Heart left ventricle (tissue), 16 donors: ENCODE measurements at regions not wholly inside any gene's neighbourhood (a gene's known extent, or its start where the extent isn't known, plus 50 kb on each side); places are given as distances from the start of the nearest gene placed in this dataset.

Experiments used
- ATAC-seq, 4 donors: fragments of 200-7000 bp; cut with Tn5 transposase; one replicate each; pipeline ENCODE4 v1.9.1; 2020 to 2022; ENCODE audit warnings: moderate library complexity in 4 of 4, mild to moderate bottlenecking in 3 of 4, moderate number of reproducible peaks in 1 of 4
- DNase-seq, 5 donors: peaks; one replicate each; pipeline ENCODE4 v3.0.0-alpha.2; 2020
- H3K27ac ChIP-seq, 12 donors: fragments of 200-600 bp; sonication (generic) in 4 of 12; one replicate each; pipeline versions ENCODE4 v1.5.0 to v1.8.0; 2016 to 2022; ENCODE audit warnings: mild to moderate bottlenecking in 2 of 12
- H3K27me3 ChIP-seq, 9 donors: fragments of 200-600 bp; sonication (generic) in 2 of 9; one replicate each; pipeline versions ENCODE4 v1.5.1 to v1.8.0; 2016 to 2022; ENCODE audit warnings: mild to moderate bottlenecking in 3 of 9
- H3K36me3 ChIP-seq, 9 donors: fragments of 200-600 bp; sonication (generic) in 2 of 9; one replicate each; pipeline versions ENCODE4 v1.5.0 to v1.8.0; 2018 to 2022; ENCODE audit warnings: mild to moderate bottlenecking in 2 of 9
- H3K4me1 ChIP-seq, 12 donors: fragments of 200-600 bp; sonication (generic) in 4 of 12; one replicate each; pipeline versions ENCODE4 v1.5.0 to v1.8.0; 2016 to 2022; ENCODE audit warnings: mild to moderate bottlenecking in 3 of 12
- H3K4me3 ChIP-seq, 12 donors: fragments of 200-600 bp; sonication (generic) in 4 of 12; one replicate each; pipeline versions ENCODE4 v1.5.0 to v1.8.0; 2017 to 2022; ENCODE audit warnings: mild to moderate bottlenecking in 9 of 12, moderate library complexity in 4 of 12
- H3K9me3 ChIP-seq, 12 donors: fragments of 200-600 bp; sonication (generic) in 4 of 12; one replicate each; pipeline versions ENCODE4 v1.5.0 to v1.8.0; 2016 to 2022; ENCODE audit warnings: mild to moderate bottlenecking in 1 of 12
- POLR2A ChIP-seq, 2 donors: fragments of 450-650 bp; IDR thresholded peaks; one replicate each; pipeline ENCODE4 v1.6.1; 2017; ENCODE audit warnings: antibody characterized with exemption in 2 of 2, mild to moderate bottlenecking in 2 of 2, moderate library complexity in 2 of 2
- WGBS, 4 donors: extraction: QIAGEN DNeasy Blood & Tissue Kit in 2 of 4; methylation state at CpG; one replicate each; pipeline versions ENCODE4 v1.1.5 to v1.1.7; 2013 to 2018; 5-methylcytosine and 5-hydroxymethylcytosine counted together
- intact Hi-C, 10 donors: fragments of 100-400 bp; cut with DNase I; formaldehyde crosslinking; loops; one replicate each; pipeline versions ENCODE4 v1.11.1 to v1.14.2; 2022
- TF ChIP-seq, protein P1 (sequence below), 12 donors: fragments of 200-600 bp; sonication (generic) in 4 of 12; IDR thresholded peaks; one replicate each; pipeline versions ENCODE4 v1.5.0 to v1.8.0; 2018 to 2022; ENCODE audit warnings: antibody characterized with exemption in 12 of 12, mild to moderate bottlenecking in 5 of 12
- donor health status: ischemic (EF 13 %, LVEDD 7.1; RV severe dilation, severe dysfunction).
- donor health status: healthy with polysubstance abuse.
- donor health status: DM: no; HTN: yes; CAD: no.
- donor health status: DM: no; HTN: no; CAD: no.
- donor health status: ischemic (EF 25% LVEDD 6.9; RV normal size, moderate dysfunction).
- donor health status: ischemic (EF 25% LVEDD 5.7; RV mildly dilated, moderate dysfunction).
- donor health status: healthy.
- donor health status: DM: yes; HTN: yes; CAD: no.
- donor health status: ischemic (EF 35%, LVEDD 5.7; RV mildly dilated, moderate dysfunction).
- donor health status: nonischemic (EF 11% LVEDD 7.7; RV severe dilation, severe dysfunction).
- donor health status: DM: yes; HTN: yes; CAD: no.
- donor health status: PGD.
- donor health status: ischemic (EF 29% LVEDD 5.4; RV normal size, mild dysfunction).
- donor health status: nonischemic (EF 23%, LVEDD 6.1; RV moderate dilation, normal function).

DNA sequence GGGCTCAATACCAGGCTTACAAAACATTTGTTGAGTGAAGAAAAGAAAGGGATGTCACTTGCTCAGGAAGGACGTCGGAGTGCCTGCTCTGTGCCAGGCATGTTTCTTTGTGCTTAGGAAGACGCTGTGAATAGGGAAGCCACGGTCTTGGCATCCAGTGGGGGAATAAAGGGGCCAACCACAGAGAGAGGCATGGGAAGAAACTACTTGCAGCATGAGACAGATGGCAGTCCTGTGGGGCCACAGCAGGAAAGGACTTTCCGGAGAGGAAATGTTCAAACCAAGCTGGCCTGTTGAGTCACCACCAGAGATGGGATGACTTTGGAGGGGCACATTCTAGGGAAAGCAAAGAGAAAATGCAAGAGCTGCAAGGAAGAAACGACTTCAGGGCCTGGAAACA is 173.2 kb downstream of the CDH26 start:
- 47 to 62% (median 57%) methylated on average over 6 of the region's 6 CpGs for WGBS, 4 donors
- peak in 2 of 4 donors; percentile 49 to 52 for ATAC-seq

DNA sequence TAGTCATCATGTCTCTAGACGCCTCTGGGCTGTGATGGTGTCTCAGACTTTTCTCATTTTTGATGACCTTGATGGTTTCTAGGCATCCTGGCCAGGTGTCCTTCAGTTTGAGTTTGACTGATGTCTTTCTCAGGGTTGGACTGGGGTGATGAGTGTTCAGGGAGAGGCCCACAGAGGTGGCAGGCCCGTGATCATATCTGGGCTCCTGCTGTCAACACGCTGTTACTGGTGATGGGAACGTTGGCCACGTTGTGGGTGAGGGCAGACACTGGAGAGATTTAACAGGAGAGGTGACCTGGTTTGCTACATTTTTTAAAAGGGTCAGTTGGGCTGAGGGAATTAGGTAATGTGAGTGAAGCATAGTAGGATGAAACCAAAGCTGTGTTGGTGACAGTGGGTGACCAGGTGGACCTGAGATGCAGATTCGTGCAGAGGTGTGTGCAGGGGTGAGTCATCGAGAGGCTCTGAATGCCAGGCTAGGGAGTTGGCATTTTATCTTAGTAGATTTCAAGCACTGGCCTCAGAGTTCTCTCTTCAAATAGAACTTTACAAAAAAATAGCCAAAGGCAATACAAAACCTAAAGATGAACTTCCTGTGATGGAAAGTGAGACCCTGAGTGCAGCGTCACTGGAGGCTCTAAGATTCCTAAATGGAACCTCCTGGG is 174.1 kb downstream of the CDH26 start:
- no peak for TF ChIP-seq POLR2A (IDR thresholded peaks at IDR 0.05)
- TF ChIP-seq, protein P1, sequence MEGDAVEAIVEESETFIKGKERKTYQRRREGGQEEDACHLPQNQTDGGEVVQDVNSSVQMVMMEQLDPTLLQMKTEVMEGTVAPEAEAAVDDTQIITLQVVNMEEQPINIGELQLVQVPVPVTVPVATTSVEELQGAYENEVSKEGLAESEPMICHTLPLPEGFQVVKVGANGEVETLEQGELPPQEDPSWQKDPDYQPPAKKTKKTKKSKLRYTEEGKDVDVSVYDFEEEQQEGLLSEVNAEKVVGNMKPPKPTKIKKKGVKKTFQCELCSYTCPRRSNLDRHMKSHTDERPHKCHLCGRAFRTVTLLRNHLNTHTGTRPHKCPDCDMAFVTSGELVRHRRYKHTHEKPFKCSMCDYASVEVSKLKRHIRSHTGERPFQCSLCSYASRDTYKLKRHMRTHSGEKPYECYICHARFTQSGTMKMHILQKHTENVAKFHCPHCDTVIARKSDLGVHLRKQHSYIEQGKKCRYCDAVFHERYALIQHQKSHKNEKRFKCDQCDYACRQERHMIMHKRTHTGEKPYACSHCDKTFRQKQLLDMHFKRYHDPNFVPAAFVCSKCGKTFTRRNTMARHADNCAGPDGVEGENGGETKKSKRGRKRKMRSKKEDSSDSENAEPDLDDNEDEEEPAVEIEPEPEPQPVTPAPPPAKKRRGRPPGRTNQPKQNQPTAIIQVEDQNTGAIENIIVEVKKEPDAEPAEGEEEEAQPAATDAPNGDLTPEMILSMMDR (IDR thresholded peaks at IDR 0.05): no peak
- ATAC-seq (peak in 1 of 4 donors; percentile 43), DNase-seq (no peak)
- intact Hi-C loops: loop anchor here in 1 of 10 donors (5.0 kb wide), 1 partner anchor 65 kb away; no protein-coding TSS in a partner anchor
- Histone ChIP-seq H3K4me3 (no peak overlapping the region), H3K27me3 (peaks cover 0 to 1% (median 0%) of the 10 kb centered on the region in 9 donors), H3K27ac (no peak overlapping the region), H3K9me3 (no peaks in the 10 kb centered on the region), H3K36me3 (no peaks in the 10 kb centered on the region), H3K4me1 (peaks cover 0 to 29% (median 0%) of the 10 kb centered on the region in 12 donors)
- WGBS, 4 donors: 43 to 60% (median 50%) methylated on average over 8 of the region's 8 CpGs

More for the DNA sequence above, 173.2 kb downstream of the CDH26 start:
- no peaks in the 10 kb centered on the region for H3K9me3 ChIP-seq
- H3K4me3 ChIP-seq: no peak overlapping the region
- H3K36me3 ChIP-seq: no peaks in the 10 kb centered on the region
- no peak overlapping the region for H3K27ac ChIP-seq
- intact Hi-C loops: loop anchor here in 1 of 10 donors (5.0 kb wide), 1 partner anchor 64 kb away; no protein-coding TSS in a partner anchor
- peaks cover 0 to 3% (median 0%) of the 10 kb centered on the region in 9 donors for H3K27me3 ChIP-seq
- TF ChIP-seq, protein P1 (IDR thresholded peaks at IDR 0.05): no peak
- TF ChIP-seq POLR2A (IDR thresholded peaks at IDR 0.05): no peak
- H3K4me1 ChIP-seq: peaks cover 0 to 23% (median 0%) of the 10 kb centered on the region in 12 donors
- DNase-seq: no peak

GRCh38 chr20:60132827-60133670 is 174.8 kb downstream of the CDH26 start:
- Histone ChIP-seq H3K27ac (no peak overlapping the region), H3K4me3 (no peak overlapping the region), H3K9me3 (no peaks in the 10 kb centered on the region), H3K27me3 (no peaks in the 10 kb centered on the region), H3K4me1 (peaks cover 0 to 37% (median 0%) of the 10 kb centered on the region in 12 donors), H3K36me3 (no peaks in the 10 kb centered on the region)
- intact Hi-C loops: loop anchor here in 1 of 10 donors (5.0 kb wide), 1 partner anchor 66 kb away; no protein-coding TSS in a partner anchor
- DNase-seq (no peak), ATAC-seq (no peak)
- TF ChIP-seq, protein P1 (IDR thresholded peaks at IDR 0.05): no peak
- TF ChIP-seq POLR2A (IDR thresholded peaks at IDR 0.05): no peak
- WGBS, 4 donors: 78 to 83% (median 81%) methylated on average over 14 of the region's 14 CpGs

- intact Hi-C loops: loop anchor here in 3 of 10 donors (5.0 kb wide), 1 partner anchor 72 kb away; no protein-coding TSS in a partner anchor
- H3K4me3 ChIP-seq: no peak overlapping the region
- TF ChIP-seq POLR2A (IDR thresholded peaks at IDR 0.05): no peak
- TF ChIP-seq, protein P1 (IDR thresholded peaks at IDR 0.05): no peak
- peaks cover 0 to 57% (median 11%) of the 10 kb centered on the region in 12 donors for H3K4me1 ChIP-seq
- DNase-seq (no peak), ATAC-seq (no peak)
- H3K36me3 ChIP-seq: no peaks in the 10 kb centered on the region
- H3K27me3 ChIP-seq: no peaks in the 10 kb centered on the region
- WGBS, 4 donors: 96 to 98% (median 96%) methylated on average over 4 of the region's 4 CpGs
- H3K9me3 ChIP-seq: no peaks in the 10 kb centered on the region
- no peak overlapping the region for H3K27ac ChIP-seq
These were observed 177.1 kb downstream of the CDH26 start for GRCh38 chr20:60135276-60135675.
